Fibroblast of gingiva (primary cell): ENCODE measurements at regions not wholly inside any gene's neighbourhood (a gene's known extent, or its start where the extent isn't known, plus 50 kb on each side); places are given as distances from the start of the nearest gene placed in this dataset.
A peak's percentile ranks its signal among the peaks of the same experiment; 100 is the strongest.

Experiments used
- DNase-seq: peaks from one replicate; pipeline ENCODE4 v3.0.0-alpha.2; 2011; ENCODE audit warnings: low read depth

DNA sequence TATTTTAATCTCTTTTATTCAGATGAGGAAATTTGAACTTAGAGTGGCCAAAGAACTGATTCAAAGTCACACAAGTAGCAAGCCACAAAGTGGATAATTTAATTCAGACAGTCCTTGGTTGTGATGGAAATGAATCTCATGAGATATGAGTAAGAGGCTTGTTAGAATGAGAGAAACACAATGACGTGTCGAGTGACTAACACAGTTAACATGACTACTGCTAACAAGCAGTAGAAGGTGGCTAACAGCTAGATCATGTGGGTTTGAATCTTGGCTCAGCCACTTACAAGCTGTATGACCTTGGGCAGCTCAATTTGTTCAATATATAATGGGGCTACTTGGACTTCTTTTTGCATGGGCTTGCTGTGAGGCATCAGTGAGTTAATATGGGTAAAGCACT, 104.5 kb upstream of the LMO4 start:
- peak; percentile 78 for DNase-seq

DNA sequence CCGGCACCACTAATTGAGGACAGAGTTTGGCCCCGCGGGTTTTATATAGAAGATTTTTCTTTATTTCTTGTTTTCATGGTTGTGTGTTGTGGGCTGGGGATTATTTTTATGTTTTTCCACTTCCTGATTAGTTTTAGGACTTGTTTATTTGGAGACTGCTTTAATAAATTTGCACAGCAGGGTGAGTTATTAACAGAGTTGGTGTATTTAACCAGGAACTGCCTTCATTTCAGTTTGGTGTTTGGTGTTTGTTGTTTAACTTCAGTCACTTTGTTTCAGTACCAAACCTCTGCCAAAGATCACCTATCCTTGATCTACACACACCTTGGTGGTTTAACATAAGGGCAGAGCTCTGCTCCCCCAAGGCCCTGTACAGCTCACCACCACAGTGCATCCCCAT, 103.5 kb upstream of the LMO4 start:
- no peak for DNase-seq

- peak; percentile 92 for DNase-seq
Measured at GRCh38 chr1:87226341-87226760, 102.3 kb upstream of the LMO4 start.

GRCh38 chr1:87227651-87228050, 101.0 kb upstream of the LMO4 start:
- DNase-seq = no peak

DNA sequence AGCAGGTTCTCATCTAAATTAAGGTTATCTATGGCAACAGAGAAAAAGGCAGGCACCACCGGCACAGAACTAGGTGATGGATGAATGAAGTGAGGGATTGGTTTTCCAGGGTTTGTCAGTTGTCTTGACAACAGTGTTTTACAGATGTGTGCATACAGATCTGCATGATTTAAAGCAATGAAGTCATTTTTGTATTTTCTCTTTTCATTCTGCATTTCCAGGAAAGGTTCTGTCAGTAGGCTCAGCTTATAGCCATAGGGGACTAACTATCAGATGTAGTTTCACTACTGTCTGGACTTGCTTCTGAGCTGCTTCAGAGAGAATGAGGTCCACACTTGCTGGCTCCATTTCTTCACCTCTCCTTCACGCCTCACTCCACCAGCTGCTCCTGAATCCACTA, 98.2 kb upstream of the LMO4 start:
- DNase-seq = no peak

DNA sequence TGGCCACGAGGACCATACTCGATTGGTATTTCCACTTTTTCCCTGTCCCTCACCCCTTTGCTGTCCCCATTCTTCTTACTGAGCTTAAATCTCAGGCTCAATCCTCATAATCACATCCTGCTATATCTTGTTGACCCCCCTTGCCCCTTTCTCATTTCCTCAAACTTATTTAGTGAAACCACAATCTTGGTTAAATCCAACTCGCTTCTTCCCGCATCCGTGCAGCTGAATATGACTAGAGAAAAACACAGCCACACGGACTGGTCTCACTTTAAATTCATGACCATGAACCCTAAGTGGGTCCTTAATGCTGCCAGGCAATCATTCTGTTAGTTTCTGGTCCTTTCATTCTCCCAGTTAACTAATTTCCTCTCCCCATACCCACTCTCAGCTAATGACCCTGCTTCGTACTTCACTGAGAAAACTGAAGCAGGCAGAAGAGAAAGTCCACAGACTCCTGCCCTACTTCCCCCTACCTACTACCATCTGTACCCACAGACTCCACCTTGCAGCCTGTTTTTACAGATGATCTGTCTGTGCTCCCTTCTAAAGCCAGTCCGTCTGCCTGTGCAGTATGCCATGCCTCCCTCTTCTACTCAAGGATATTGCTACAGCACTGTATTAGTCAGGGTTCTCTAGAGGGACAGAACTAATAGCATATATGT, 96.8 kb upstream of the LMO4 start:
- no peak for DNase-seq

GRCh38 chr1:87236585-87236984, 92.1 kb upstream of the LMO4 start:
- no peak for DNase-seq

DNA sequence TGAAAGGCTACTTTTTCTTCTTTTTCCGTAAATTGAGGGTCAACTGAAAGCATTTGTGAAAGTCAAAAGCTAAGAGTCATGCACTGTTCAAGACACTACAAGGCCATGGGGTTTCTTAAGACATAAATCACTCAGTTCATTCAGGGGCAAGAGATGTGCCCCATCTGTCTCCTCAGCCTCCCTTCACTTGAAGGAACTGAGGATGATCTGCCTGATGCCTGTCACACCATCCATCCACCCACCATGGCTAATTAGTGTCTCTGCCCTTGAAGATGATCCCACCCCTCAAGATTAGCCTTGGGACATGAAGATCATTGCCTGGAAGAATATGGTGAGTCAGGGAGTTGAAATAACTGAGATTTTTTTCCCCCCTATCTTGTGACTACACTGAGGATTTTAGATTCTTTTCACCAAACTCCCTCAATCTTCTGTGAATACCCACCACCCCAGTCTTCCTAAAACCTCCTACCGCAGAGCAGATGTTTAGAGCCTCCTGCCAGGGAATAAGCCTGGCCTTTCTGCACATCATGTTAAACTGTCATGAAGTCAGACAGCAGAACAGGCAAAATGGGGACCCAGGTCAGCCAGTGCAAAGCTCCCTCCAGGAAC, 88.6 kb upstream of the LMO4 start:
- DNase-seq = no peak

GRCh38 chr1:87240661-87241285, 87.9 kb upstream of the LMO4 start:
- no peak for DNase-seq

GRCh38 chr1:87242445-87243185, 86.1 kb upstream of the LMO4 start:
- no peak for DNase-seq

GRCh38 chr1:87243573-87243972, 85.1 kb upstream of the LMO4 start:
- DNase-seq = no peak

DNA sequence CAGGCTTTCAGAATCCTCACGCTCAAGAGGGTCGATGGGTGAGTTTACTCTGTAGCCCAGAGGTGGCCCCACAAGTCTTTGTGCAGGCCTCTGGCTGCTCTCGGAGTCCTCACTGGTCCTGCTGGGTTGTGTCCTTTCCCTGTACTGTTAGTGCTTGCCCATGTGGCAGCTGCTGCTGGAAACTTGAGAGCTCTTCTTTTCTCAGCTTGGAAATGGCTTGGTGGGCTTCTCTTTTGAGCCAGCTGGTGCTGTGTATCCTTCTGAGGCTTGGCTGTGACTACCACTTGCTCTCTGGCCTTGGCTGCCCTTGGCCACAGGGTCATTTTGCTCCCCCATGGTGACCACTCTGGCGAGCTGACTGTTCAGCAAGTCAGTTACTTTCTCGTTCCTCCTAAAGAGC, 82.2 kb upstream of the LMO4 start:
- DNase-seq = no peak

DNA sequence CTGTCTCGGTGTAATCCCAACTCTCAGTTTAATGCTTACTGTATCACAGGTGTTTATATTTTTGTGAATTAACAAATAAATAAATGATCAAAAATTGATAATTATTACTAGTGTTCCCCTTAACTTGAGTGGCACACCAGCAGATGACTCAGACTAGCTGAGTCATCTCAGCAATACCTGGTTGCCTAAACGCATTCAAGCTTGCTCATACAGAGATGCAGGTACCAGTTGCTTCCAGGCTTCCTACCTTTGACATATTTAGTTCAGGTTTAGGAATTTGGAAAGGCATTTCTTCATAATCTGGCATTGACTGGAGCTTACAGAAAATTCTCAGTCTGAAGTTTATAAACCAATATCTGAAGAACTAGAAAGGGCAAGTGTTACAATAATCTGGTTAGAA, 78.9 kb upstream of the LMO4 start:
- DNase-seq = no peak

GRCh38 chr1:87250336-87250735, 78.3 kb upstream of the LMO4 start:
- DNase-seq = no peak

DNA sequence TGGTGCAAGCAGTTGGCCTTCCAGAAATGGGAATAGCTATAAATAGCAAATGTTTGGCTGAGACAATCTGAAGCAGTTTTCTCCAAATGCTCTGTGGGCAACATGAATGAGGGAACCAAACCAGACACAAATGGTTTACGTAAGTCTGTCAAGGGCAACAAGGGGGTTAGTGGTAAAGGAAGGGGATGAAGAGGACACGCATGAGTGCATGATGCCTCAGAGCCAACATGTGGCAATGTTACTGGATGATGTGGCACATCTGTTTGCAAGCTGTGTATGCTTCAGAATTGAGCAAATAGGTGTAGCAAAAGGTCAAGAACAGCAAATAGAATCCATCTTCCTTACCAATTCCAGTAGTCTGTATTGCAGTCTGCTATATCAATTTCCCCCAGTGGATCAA, 76.3 kb upstream of the LMO4 start:
- peak; percentile 89 for DNase-seq

- DNase-seq = no peak
Measured at GRCh38 chr1:87262688-87263087, 66.0 kb upstream of the LMO4 start.

DNA sequence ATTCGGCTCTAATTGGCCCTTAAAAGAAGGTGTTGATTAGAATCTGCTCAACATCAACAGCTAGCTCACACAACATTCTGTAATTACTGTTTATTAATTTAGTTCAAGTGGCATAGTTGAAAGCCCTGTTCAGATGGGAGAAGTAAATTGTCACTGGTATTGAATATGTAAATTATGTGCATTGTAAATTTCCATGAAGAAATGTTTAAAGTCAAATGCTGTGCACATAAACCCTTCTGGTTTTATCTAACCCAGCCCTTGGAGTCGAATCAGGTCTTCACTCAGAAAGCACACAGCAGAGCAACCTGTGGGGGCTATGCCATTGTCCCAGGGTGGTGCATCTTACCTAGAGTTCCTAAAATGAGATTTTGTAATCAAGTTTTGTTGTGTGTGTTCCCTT, 65.4 kb upstream of the LMO4 start:
- DNase-seq = no peak

GRCh38 chr1:87263785-87264184, 64.9 kb upstream of the LMO4 start:
- no peak for DNase-seq

GRCh38 chr1:87264976-87265375, 63.7 kb upstream of the LMO4 start:
- no peak for DNase-seq

DNA sequence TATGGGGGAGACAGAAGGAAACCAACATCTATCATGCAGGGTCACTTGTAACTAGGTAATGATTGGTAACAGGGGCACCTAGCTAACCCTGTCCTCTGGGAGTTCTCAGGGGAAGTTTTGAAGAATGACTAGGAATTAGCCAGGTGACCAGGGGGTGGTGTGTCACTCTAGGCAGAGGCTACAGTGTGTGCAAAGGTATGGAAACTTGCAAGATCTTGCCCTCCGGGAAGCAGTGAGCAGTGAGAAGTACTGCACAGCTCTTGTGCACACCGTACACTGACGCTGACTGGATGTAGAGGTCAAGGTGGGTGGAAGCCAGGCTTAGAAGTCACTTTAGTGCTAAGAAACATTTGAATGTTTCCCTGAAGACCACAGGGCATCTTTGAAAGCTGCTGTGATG, 62.9 kb upstream of the LMO4 start:
- no peak for DNase-seq

DNA sequence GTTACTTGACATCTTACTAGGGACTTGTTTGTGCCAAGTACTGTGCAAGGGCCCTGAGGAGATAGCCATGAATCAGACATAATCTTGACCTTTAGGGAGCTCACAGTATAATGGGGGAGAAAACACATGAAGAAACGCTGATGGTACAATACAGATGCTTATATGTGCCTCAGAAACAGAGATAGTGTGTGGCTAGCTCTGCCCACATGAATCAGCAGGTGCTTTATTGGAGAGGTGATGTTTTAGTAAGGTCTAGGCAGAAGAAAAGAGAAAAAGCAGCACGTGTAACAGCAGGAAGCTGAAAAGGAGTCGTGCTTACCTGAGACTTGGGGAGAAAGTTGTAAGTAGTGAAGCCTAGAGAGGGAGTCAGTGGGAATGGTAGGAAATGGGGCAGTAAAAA, 60.6 kb upstream of the LMO4 start:
- DNase-seq = no peak

DNA sequence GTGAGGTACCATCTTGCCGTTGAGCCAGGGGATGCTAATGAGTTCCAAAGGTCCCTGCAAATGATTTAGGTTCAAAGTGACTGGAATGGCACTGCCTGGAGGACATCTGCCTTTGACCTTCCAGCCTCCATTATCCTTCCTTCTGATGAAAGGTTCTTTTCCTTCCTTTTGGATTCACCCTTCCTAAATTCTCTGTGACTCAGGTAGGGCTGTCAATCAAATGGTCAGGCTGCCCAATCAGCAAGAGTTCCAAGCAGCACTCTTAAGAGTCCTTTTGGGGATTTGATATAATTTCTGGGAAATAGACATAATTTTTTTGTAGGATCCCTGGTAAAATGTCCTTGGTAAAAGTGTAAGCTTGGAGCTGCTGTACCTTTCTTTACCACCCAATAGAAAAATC, 58.8 kb upstream of the LMO4 start:
- DNase-seq = no peak

- DNase-seq = no peak
Measured at GRCh38 chr1:87273291-87273690, 55.4 kb upstream of the LMO4 start.
